A549 (cell line): ENCODE measurements at regions not wholly inside any gene's neighbourhood (a gene's known extent, or its start where the extent isn't known, plus 50 kb on each side); places are given as distances from the start of the nearest gene placed in this dataset.
A peak's percentile ranks its signal among the peaks of the same experiment; 100 is the strongest.

Source experiments
- ATAC-seq, 2 experiments: fragments of 200-7000 bp in 1 of 2; fragments of >200 bp in 1 of 2; cut with Nextera tagmentation in 1 of 2; cut with Tn5 transposase in 1 of 2; 3 replicates each; pipeline versions ENCODE4 v1.8.0 to v1.9.1; 2018 to 2020; ENCODE audit warnings: mild to moderate bottlenecking in 1 of 2, moderate library complexity in 1 of 2
- CTCF ChIA-PET: fragments of 300-600 bp; sonication (Branson Sonifier 250); formaldehyde crosslinking; extraction: SDS; loops from one replicate; lab custom pipeline; 2021; ENCODE audit warnings: antibody characterized with exemption, inconsistent platforms; lab: Yijun Ruan, JAX
- POLR2A ChIA-PET: fragments of 350-600 bp; formaldehyde crosslinking; extraction: SDS; loops from one replicate; lab custom pipeline; 2021; ENCODE audit warnings: antibody characterized with exemption, inconsistent platforms; lab: Yijun Ruan, JAX
- DNase-seq, 2 experiments: peaks; one replicate each; pipeline versions ENCODE4 v3.0.0 to v3.0.0-alpha.2; 2011 to 2016; ENCODE audit warnings: low read depth in 1 of 2, low spot score in 1 of 2
- FAIRE-seq: peaks from 2 replicates; lab custom pipeline; 2011; peaks lifted over from hg19 to GRCh38; lab: Jason Lieb, UNC
- H3K27ac ChIP-seq, 2 experiments: fragments of >200 bp; sonication (Bioruptor Twin); formaldehyde crosslinking; 3 replicates each; pipeline ENCODE4 v1.5.1; 2016 to 2017
- H3K4me1 ChIP-seq: fragments of >200 bp; sonication (Bioruptor Twin); formaldehyde crosslinking; 3 replicates; pipeline ENCODE4 v1.6.1; 2016
- H3K4me2 ChIP-seq: fragments of >200 bp; sonication (Bioruptor Twin); formaldehyde crosslinking; 3 replicates; pipeline ENCODE4 v1.6.1; 2016
- H3K4me3 ChIP-seq: fragments of >200 bp; sonication (Bioruptor Twin); formaldehyde crosslinking; 3 replicates; pipeline ENCODE4 v1.5.1; 2016
- H3K9me3 ChIP-seq: fragments of >200 bp; sonication (Bioruptor Twin); formaldehyde crosslinking; 3 replicates; pipeline ENCODE4 v1.6.1; 2016
- ATOH8 ChIP-seq: fragments of 250-450 bp; sonication (Bioruptor Pico); IDR thresholded peaks from 2 replicates; pipeline ENCODE4 v1.5.0; 2020; ENCODE audit warnings: low read depth, mild to moderate bottlenecking, moderate library complexity
- EHMT2 ChIP-seq: fragments of 200-600 bp; sonication (generic); IDR thresholded peaks from 2 replicates; pipeline ENCODE4 v1.6.1; 2016; ENCODE audit warnings: antibody characterized with exemption, low read depth, mild to moderate bottlenecking, moderate library complexity
- ESRRA ChIP-seq: fragments of 150-350 bp; IDR thresholded peaks from 2 replicates; pipeline ENCODE4 v1.6.1; 2014; ENCODE audit warnings: mild to moderate bottlenecking, low read length, borderline replicate concordance
- FOSB ChIP-seq: fragments of 250-450 bp; sonication (Bioruptor Pico); IDR thresholded peaks from 2 replicates; pipeline ENCODE4 v1.5.0; 2020; ENCODE audit warnings: mild to moderate bottlenecking, moderate library complexity
- FOXS1 ChIP-seq: fragments of 250-450 bp; sonication (Bioruptor Pico); IDR thresholded peaks from 2 replicates; pipeline ENCODE4 v1.5.0; 2020; ENCODE audit warnings: mild to moderate bottlenecking, moderate library complexity
- HEYL ChIP-seq: fragments of 250-450 bp; sonication (Bioruptor Pico); IDR thresholded peaks from 2 replicates; pipeline ENCODE4 v1.8.0; 2021; ENCODE audit warnings: mild to moderate bottlenecking, moderate library complexity
- HOXB5 ChIP-seq: fragments of 250-450 bp; sonication (Bioruptor Pico); IDR thresholded peaks from 2 replicates; pipeline ENCODE4 v1.5.0; 2020; ENCODE audit warnings: mild to moderate bottlenecking, moderate library complexity
- KDM5A ChIP-seq: fragments of 200-600 bp; sonication (generic); IDR thresholded peaks from 2 replicates; pipeline ENCODE4 v1.6.1; 2016; ENCODE audit warnings: antibody characterized with exemption, mild to moderate bottlenecking
- MYC ChIP-seq: IDR thresholded peaks from 2 replicates; pipeline ENCODE4 v1.6.1; 2012; ENCODE audit warnings: mild to moderate bottlenecking, inconsistent platforms, low read length, improper control_type of control experiment, borderline replicate concordance
- NFE2L2 ChIP-seq: fragments of 150-350 bp; conservative IDR thresholded peaks from 2 replicates; pipeline ENCODE4 v1.6.1; 2014; ENCODE audit warnings: low read length
- RAD21 ChIP-seq, 2 experiments: fragments of >200 bp in 1 of 2; sonication (Bioruptor Twin) in 1 of 2; formaldehyde crosslinking in 1 of 2; IDR thresholded peaks in 1 of 2; conservative IDR thresholded peaks in 1 of 2; 2 replicates in 1 of 2; 3 replicates in 1 of 2; pipeline ENCODE4 v1.6.1; 2012 to 2018; ENCODE audit warnings: inconsistent platforms in 1 of 2
- SMC3 ChIP-seq: fragments of >200 bp; sonication (Bioruptor Twin); formaldehyde crosslinking; IDR thresholded peaks from 3 replicates; pipeline ENCODE4 v1.6.1; 2018; ENCODE audit warnings: inconsistent platforms
- TFCP2L1 ChIP-seq: fragments of 250-450 bp; sonication (Bioruptor Pico); IDR thresholded peaks from 2 replicates; pipeline ENCODE4 v1.5.0; 2021; ENCODE audit warnings: mild to moderate bottlenecking
- TP53 ChIP-seq: fragments of 250-450 bp; sonication (Bioruptor Pico); IDR thresholded peaks from 2 replicates; pipeline ENCODE4 v1.5.0; 2021; ENCODE audit warnings: mild to moderate bottlenecking, moderate library complexity
- ZFP36 ChIP-seq: fragments of 450-650 bp; IDR thresholded peaks from 2 replicates; pipeline ENCODE4 v1.6.1; 2014; ENCODE audit warnings: borderline replicate concordance; ENCODE audit not compliant: partially characterized antibody
- ZSCAN20 ChIP-seq: fragments of 250-450 bp; sonication (Bioruptor Pico); IDR thresholded peaks from 2 replicates; pipeline ENCODE4 v1.8.0; 2022; ENCODE audit warnings: mild to moderate bottlenecking, moderate library complexity
- WGBS: methylation state at CpG from one replicate; pipeline ENCODE4 v1.1.6; 2017; ENCODE audit errors: missing lambda C conversion rate; 5-methylcytosine and 5-hydroxymethylcytosine counted together
- TF ChIP-seq, protein P1 (sequence below): fragments of >200 bp; sonication (Bioruptor Twin); formaldehyde crosslinking; IDR thresholded peaks from 3 replicates; pipeline ENCODE4 v1.6.1; 2016
- TF ChIP-seq, protein P2 (sequence below): fragments of 450-650 bp; IDR thresholded peaks from 2 replicates; pipeline ENCODE4 v1.6.1; 2014; ENCODE audit warnings: antibody characterized with exemption
- TF ChIP-seq, protein P3 (sequence below): IDR thresholded peaks from 2 replicates; pipeline ENCODE4 v1.6.1; 2012; ENCODE audit warnings: low read depth, borderline replicate concordance
- TF ChIP-seq, protein P4 (sequence below): fragments of 150-350 bp; IDR thresholded peaks from 2 replicates; pipeline ENCODE4 v1.6.1; 2014; ENCODE audit warnings: low read depth, mild to moderate bottlenecking, low read length

DNA sequence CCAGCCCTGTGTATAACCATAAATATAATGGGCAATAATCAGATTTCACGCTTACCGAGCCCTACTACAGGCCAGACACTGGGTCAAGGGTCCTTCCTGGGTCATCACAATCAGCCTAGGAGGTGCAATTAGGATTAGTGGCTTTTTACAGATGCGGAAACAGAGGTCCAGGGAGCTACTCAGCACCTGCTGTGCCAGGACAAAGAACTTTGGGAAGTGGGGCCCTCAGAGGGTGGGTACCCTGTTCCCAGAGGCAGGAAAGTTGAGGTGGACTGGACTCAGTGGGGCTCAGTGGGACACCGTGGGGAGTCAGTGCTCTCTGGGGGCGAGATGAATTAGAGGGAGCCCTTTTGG, 77.2 kb downstream of the CEBPB start:
- POLR2A ChIA-PET: no interaction called here
- H3K4me2 ChIP-seq: peak overlapping the region; percentile 54
- no peak for DNase-seq
- peaks cover 27% of the 10 kb centered on the region for H3K4me1 ChIP-seq
- CTCF ChIA-PET: interaction anchor here (0.7 to 1.3 kb wide), 2 partner anchors 9 to 15 kb away, joined by 3 to 4 read pairs; no protein-coding TSS in a partner anchor
- no peaks in the 10 kb centered on the region for H3K9me3 ChIP-seq
- ATAC-seq: peak in 1 of 2 experiments; percentile 9; a peak in 2 of 6 replicates
- H3K27ac ChIP-seq: peak overlapping the region; percentile 62 to 80
- H3K4me3 ChIP-seq: no peak overlapping the region
- no peak for TF ChIP-seq ZFP36
- no peak for TF ChIP-seq EHMT2
- no peak for TF ChIP-seq NFE2L2
- TF ChIP-seq KDM5A: no peak
- no peak for TF ChIP-seq ZSCAN20 (CRISPR knock-in tag)
- TF ChIP-seq, protein P1, sequence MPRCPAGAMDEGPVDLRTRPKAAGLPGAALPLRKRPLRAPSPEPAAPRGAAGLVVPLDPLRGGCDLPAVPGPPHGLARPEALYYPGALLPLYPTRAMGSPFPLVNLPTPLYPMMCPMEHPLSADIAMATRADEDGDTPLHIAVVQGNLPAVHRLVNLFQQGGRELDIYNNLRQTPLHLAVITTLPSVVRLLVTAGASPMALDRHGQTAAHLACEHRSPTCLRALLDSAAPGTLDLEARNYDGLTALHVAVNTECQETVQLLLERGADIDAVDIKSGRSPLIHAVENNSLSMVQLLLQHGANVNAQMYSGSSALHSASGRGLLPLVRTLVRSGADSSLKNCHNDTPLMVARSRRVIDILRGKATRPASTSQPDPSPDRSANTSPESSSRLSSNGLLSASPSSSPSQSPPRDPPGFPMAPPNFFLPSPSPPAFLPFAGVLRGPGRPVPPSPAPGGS: no peak
- no peak for TF ChIP-seq HEYL
- TF ChIP-seq, protein P2, sequence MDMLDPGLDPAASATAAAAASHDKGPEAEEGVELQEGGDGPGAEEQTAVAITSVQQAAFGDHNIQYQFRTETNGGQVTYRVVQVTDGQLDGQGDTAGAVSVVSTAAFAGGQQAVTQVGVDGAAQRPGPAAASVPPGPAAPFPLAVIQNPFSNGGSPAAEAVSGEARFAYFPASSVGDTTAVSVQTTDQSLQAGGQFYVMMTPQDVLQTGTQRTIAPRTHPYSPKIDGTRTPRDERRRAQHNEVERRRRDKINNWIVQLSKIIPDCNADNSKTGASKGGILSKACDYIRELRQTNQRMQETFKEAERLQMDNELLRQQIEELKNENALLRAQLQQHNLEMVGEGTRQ: no peak
- TF ChIP-seq ATOH8 (CRISPR knock-in tag): no peak
- no peak for TF ChIP-seq HOXB5 (CRISPR knock-in tag)
- TF ChIP-seq TFCP2L1 (CRISPR knock-in tag): no peak
- no peak for TF ChIP-seq SMC3
- 88% methylated on average over 5 of the region's 5 CpGs for WGBS
- no peak for FAIRE-seq

DNA sequence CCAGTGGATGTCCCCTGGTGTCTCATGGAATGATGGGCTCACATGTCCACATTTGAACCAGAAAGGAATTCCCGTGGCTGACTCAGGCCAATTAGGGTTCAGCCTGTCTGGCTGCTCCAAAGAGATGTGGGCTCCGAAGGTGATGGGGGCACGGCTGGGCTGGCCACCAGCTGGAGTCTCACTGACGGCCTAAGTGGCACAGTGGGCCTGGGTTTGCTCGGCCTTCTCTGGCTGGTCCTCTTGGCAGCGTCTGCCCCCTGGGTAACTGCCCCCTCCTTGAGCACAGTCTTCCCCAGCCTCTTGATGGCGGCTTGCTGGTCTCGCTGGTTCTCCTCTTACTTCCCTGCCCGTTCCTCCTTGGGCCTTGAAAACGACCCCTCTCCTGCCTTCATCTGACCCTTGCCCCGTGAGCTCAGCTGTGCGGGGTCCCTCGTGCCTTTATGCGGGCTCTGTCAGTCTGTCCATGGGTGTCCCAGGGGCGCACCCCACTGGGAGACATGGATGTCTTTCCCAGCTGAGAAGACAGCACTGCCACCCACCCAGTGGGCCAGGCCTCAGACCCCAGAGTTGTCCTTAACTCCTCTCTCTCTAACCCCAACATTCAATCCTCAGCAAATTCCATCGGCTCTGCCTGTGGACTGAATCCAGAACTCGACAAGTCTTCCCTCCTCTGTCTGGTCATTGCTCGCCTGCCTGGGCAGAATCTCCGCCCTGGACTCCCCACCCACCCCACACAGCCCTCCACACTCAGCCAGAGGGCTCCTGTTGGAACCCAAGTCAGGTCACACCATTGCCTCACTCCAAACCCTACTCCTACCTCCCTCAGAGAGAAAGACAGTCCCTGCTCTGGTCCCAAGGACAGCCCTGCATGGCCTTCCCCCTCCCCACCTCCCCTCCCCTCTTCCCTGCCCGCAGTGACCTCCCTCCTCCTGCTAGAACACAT, 78.7 kb downstream of the CEBPB start:
- 88% methylated on average over 20 of the region's 20 CpGs for WGBS
- ChIA-PET POLR2A (no interaction called here), CTCF (interaction anchor here (1.2 to 1.9 kb wide), 3 partner anchors 14 to 65 kb away, joined by 3 to 6 read pairs (median 4); no protein-coding TSS in a partner anchor)
- FAIRE-seq (no peak), ATAC-seq (no peak), DNase-seq (no peak)
- H3K4me1 ChIP-seq: peaks cover 37% of the 10 kb centered on the region
- H3K9me3 ChIP-seq: no peaks in the 10 kb centered on the region
- no peak overlapping the region for H3K4me2 ChIP-seq
- peak overlapping the region; percentile 34 to 70; a peak in 4 of 6 replicates for H3K27ac ChIP-seq
- TF ChIP-seq NFE2L2: no peak
- TF ChIP-seq RAD21 (conservative IDR thresholded peaks at IDR 0.05 in 1 of 2, IDR thresholded peaks at IDR 0.05 in 1 of 2): no peak
- TF ChIP-seq FOSB: no peak
- TF ChIP-seq MYC: no peak
- H3K4me3 ChIP-seq: no peak overlapping the region

- peak overlapping the region; percentile 29 to 70; a peak in 4 of 6 replicates for H3K27ac ChIP-seq
- POLR2A ChIA-PET: no interaction called here
- 92% methylated on average over 6 of the region's 8 CpGs for WGBS
- no peak overlapping the region for H3K4me2 ChIP-seq
- FAIRE-seq: no peak
- H3K4me1 ChIP-seq: peaks cover 37% of the 10 kb centered on the region
- CTCF ChIA-PET: interaction anchor here (1.9 kb wide), 1 partner anchor 13 kb away, joined by 6 read pairs; no protein-coding TSS in a partner anchor
- ATAC-seq: no peak
- no peak for TF ChIP-seq TFCP2L1 (CRISPR knock-in tag)
- TF ChIP-seq, protein P3, sequence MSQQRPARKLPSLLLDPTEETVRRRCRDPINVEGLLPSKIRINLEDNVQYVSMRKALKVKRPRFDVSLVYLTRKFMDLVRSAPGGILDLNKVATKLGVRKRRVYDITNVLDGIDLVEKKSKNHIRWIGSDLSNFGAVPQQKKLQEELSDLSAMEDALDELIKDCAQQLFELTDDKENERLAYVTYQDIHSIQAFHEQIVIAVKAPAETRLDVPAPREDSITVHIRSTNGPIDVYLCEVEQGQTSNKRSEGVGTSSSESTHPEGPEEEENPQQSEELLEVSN: no peak
- TF ChIP-seq, protein P4, sequence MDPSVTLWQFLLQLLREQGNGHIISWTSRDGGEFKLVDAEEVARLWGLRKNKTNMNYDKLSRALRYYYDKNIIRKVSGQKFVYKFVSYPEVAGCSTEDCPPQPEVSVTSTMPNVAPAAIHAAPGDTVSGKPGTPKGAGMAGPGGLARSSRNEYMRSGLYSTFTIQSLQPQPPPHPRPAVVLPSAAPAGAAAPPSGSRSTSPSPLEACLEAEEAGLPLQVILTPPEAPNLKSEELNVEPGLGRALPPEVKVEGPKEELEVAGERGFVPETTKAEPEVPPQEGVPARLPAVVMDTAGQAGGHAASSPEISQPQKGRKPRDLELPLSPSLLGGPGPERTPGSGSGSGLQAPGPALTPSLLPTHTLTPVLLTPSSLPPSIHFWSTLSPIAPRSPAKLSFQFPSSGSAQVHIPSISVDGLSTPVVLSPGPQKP: no peak
- no peak for TF ChIP-seq MYC
- TF ChIP-seq HOXB5 (CRISPR knock-in tag): no peak
- no peak for TF ChIP-seq ESRRA
- TF ChIP-seq FOXS1 (CRISPR knock-in tag): no peak
- TF ChIP-seq TP53 (CRISPR knock-in tag): no peak
- no peak for TF ChIP-seq ZFP36
- H3K4me3 ChIP-seq: no peak overlapping the region
- no peak for DNase-seq
- no peaks in the 10 kb centered on the region for H3K9me3 ChIP-seq
Observed at GRCh38 chr20:50270034-50270395, 79.4 kb downstream of the CEBPB start.
